ENCODE measurements at regions not wholly inside any gene's neighbourhood (a gene's known extent, or its start where the extent isn't known, plus 50 kb on each side); places are given as distances from the start of the nearest gene placed in this dataset.

- Histone ChIP-seq H3K4me1 (ENCODE audit: low read length) (no peaks in the 10 kb centered on the region), H2AFZ (ENCODE audit: low read depth, low read length) (no peak overlapping the region), H3K4me3 (ENCODE audit: low read length) (no peak overlapping the region), H3K4me2 (ENCODE audit: low read length) (no peak overlapping the region), H3K27ac (ENCODE audit: low read length) (no peak overlapping the region), H3K36me3 (replicated peaks; ENCODE audit: low read depth, low read length) (no peaks in the 10 kb centered on the region), H3K9me3 (ENCODE audit: insufficient read depth, low read length) (no peaks in the 10 kb centered on the region), H3K79me2 (ENCODE audit: low read length) (no peaks in the 10 kb centered on the region), H4K20me1 (ENCODE audit: insufficient read depth, low read length) (no peaks in the 10 kb centered on the region), H3K9ac (ENCODE audit: low read length) (no peak overlapping the region), H3K27me3 (ENCODE audit: low read depth, low read length) (no peaks in the 10 kb centered on the region)
- TF ChIP-seq EZH2phosphoT487 (IDR thresholded peaks at IDR 0.05; ENCODE audit: low read depth) (no peak), CTCF (IDR thresholded peaks at IDR 0.05; ENCODE audit: low read depth, low read length) (no peak)
Measured at GRCh38 chr11:97445561-97445960, 1055.7 kb downstream of the JRKL start.

- H3K79me2 ChIP-seq (ENCODE audit: low read length): no peaks in the 10 kb centered on the region
- no peaks in the 10 kb centered on the region for H3K36me3 ChIP-seq (replicated peaks; ENCODE audit: low read depth, low read length)
- no peaks in the 10 kb centered on the region for H3K27me3 ChIP-seq (ENCODE audit: low read depth, low read length)
- no peaks in the 10 kb centered on the region for H3K4me1 ChIP-seq (ENCODE audit: low read length)
- H3K9ac ChIP-seq (ENCODE audit: low read length): no peak overlapping the region
- no peak for TF ChIP-seq EZH2phosphoT487 (IDR thresholded peaks at IDR 0.05; ENCODE audit: low read depth)
- no peak for TF ChIP-seq CTCF (IDR thresholded peaks at IDR 0.05; ENCODE audit: low read depth, low read length)
- H3K4me2 ChIP-seq (ENCODE audit: low read length): no peak overlapping the region
- H4K20me1 ChIP-seq (ENCODE audit: insufficient read depth, low read length): no peaks in the 10 kb centered on the region
- no peak overlapping the region for H2AFZ ChIP-seq (ENCODE audit: low read depth, low read length)
- no peak overlapping the region for H3K4me3 ChIP-seq (ENCODE audit: low read length)
- H3K9me3 ChIP-seq (ENCODE audit: insufficient read depth, low read length): no peaks in the 10 kb centered on the region
- H3K27ac ChIP-seq (ENCODE audit: low read length): no peak overlapping the region
Measured at GRCh38 chr11:97451441-97451840, 1061.6 kb downstream of the JRKL start.

GRCh38 chr11:97454988-97455387 is 1065.2 kb downstream of the JRKL start:
- H3K9me3 ChIP-seq (ENCODE audit: insufficient read depth, low read length): no peaks in the 10 kb centered on the region
- no peak overlapping the region for H2AFZ ChIP-seq (ENCODE audit: low read depth, low read length)
- H3K4me2 ChIP-seq (ENCODE audit: low read length): no peak overlapping the region
- H3K36me3 ChIP-seq (replicated peaks; ENCODE audit: low read depth, low read length): no peaks in the 10 kb centered on the region
- H3K79me2 ChIP-seq (ENCODE audit: low read length): no peaks in the 10 kb centered on the region
- no peak overlapping the region for H3K9ac ChIP-seq (ENCODE audit: low read length)
- peak; percentile 44 for TF ChIP-seq CTCF (IDR thresholded peaks at IDR 0.05; ENCODE audit: low read depth, low read length)
- no peak for TF ChIP-seq EZH2phosphoT487 (IDR thresholded peaks at IDR 0.05; ENCODE audit: low read depth)
- H3K27me3 ChIP-seq (ENCODE audit: low read depth, low read length): no peaks in the 10 kb centered on the region
- no peaks in the 10 kb centered on the region for H4K20me1 ChIP-seq (ENCODE audit: insufficient read depth, low read length)
- H3K4me1 ChIP-seq (ENCODE audit: low read length): no peaks in the 10 kb centered on the region
- H3K4me3 ChIP-seq (ENCODE audit: low read length): no peak overlapping the region
- H3K27ac ChIP-seq (ENCODE audit: low read length): no peak overlapping the region

- H3K4me2 ChIP-seq (ENCODE audit: low read length): no peak overlapping the region
- no peak for TF ChIP-seq EZH2phosphoT487 (IDR thresholded peaks at IDR 0.05; ENCODE audit: low read depth)
- TF ChIP-seq CTCF (IDR thresholded peaks at IDR 0.05; ENCODE audit: low read depth, low read length): no peak
- no peaks in the 10 kb centered on the region for H3K4me1 ChIP-seq (ENCODE audit: low read length)
- no peaks in the 10 kb centered on the region for H3K36me3 ChIP-seq (replicated peaks; ENCODE audit: low read depth, low read length)
- H3K27me3 ChIP-seq (ENCODE audit: low read depth, low read length): no peaks in the 10 kb centered on the region
- H3K9me3 ChIP-seq (ENCODE audit: insufficient read depth, low read length): no peaks in the 10 kb centered on the region
- no peak overlapping the region for H3K9ac ChIP-seq (ENCODE audit: low read length)
- no peak overlapping the region for H3K4me3 ChIP-seq (ENCODE audit: low read length)
- no peak overlapping the region for H3K27ac ChIP-seq (ENCODE audit: low read length)
- no peaks in the 10 kb centered on the region for H3K79me2 ChIP-seq (ENCODE audit: low read length)
- H2AFZ ChIP-seq (ENCODE audit: low read depth, low read length): no peak overlapping the region
- H4K20me1 ChIP-seq (ENCODE audit: insufficient read depth, low read length): no peaks in the 10 kb centered on the region
Measured at GRCh38 chr11:97460091-97460490, 1070.3 kb downstream of the JRKL start.

Measured in OCI-LY3 (cell line).